Activated T-helper 2 cell treated with anti-CD3 and anti-CD28 coated beads, Interferon-gamma antibody, Interleukin-2, Interleukin-4, amounts not matched to agents 10 μg/mL and 5 μg/mL and 100 μg/mL, durations not matched to agents 14 hours and 24 hours and 36 hours (primary cell): ENCODE measurements at regions not wholly inside any gene's neighbourhood (a gene's known extent, or its start where the extent isn't known, plus 50 kb on each side); places are given as distances from the start of the nearest gene placed in this dataset.

Experiments used
- DNase-seq: peaks from one replicate; pipeline ENCODE4 v3.0.0; 2021; ENCODE audit warnings: low spot score
- H3K27ac Mint-ChIP-seq: one replicate; pipeline ENCODE4 v1.8.0; 2021; ENCODE audit warnings: mixed read lengths
- H3K27me3 Mint-ChIP-seq: one replicate; pipeline ENCODE4 v1.8.0; 2021; ENCODE audit warnings: low read depth, mixed read lengths
- H3K36me3 Mint-ChIP-seq: one replicate; pipeline ENCODE4 v1.8.0; 2021; ENCODE audit warnings: low read depth, mixed read lengths
- H3K4me1 Mint-ChIP-seq: one replicate; pipeline ENCODE4 v1.8.0; 2021; ENCODE audit warnings: low read depth, mixed read lengths
- H3K4me3 Mint-ChIP-seq: one replicate; pipeline ENCODE4 v1.8.0; 2021; ENCODE audit warnings: low read depth, mild to moderate bottlenecking, moderate library complexity, mixed read lengths
- H3K9me3 Mint-ChIP-seq: one replicate; pipeline ENCODE4 v1.8.0; 2021; ENCODE audit warnings: mixed read lengths
- intact Hi-C: fragments of 100-400 bp; cut with micrococcal nuclease; formaldehyde crosslinking; loops from one replicate; pipeline ENCODE4 v1.15.1; 2023

DNA sequence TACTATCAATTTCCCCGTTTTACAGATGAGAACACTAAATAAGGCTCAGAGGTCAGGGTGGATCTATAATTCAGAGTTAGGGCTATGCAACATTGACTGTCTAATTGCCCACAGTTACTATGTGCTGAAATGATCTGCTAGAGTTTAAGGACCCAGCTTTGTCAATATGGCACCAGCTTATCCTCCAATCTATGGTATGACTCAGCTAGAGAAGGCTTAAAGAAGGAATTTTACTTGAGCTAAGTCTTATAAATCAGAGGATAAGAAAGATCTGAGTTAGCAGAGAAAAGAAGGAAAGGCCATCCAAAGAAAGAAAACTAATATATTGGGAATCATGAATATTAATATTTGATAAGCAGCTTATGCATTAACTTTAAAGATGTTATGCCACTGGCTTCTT is 78.1 kb downstream of the ASB9 start:
- H3K4me3 Mint-ChIP-seq: no peak overlapping the region
- H3K4me1 Mint-ChIP-seq: no peaks in the 10 kb centered on the region
- no peaks in the 10 kb centered on the region for H3K36me3 Mint-ChIP-seq
- no peak for DNase-seq
- intact Hi-C loops: no loop called here
- no peaks in the 10 kb centered on the region for H3K9me3 Mint-ChIP-seq
- no peak overlapping the region for H3K27ac Mint-ChIP-seq
- peaks cover 18% of the 10 kb centered on the region for H3K27me3 Mint-ChIP-seq

GRCh38 chrX:15188039-15188438 is 81.8 kb downstream of the ASB9 start:
- H3K4me1 Mint-ChIP-seq: no peaks in the 10 kb centered on the region
- no peak overlapping the region for H3K27ac Mint-ChIP-seq
- DNase-seq: no peak
- no peaks in the 10 kb centered on the region for H3K36me3 Mint-ChIP-seq
- intact Hi-C loops: no loop called here
- H3K4me3 Mint-ChIP-seq: no peak overlapping the region
- peaks cover 28% of the 10 kb centered on the region for H3K27me3 Mint-ChIP-seq
- no peaks in the 10 kb centered on the region for H3K9me3 Mint-ChIP-seq

- H3K27ac Mint-ChIP-seq: no peak overlapping the region
These were observed 92.6 kb downstream of the ASB9 start for GRCh38 chrX:15177316-15177715.

GRCh38 chrX:15173411-15173810 is 96.5 kb downstream of the ASB9 start:
- DNase-seq: no peak
- peaks cover 6% of the 10 kb centered on the region for H3K4me1 Mint-ChIP-seq
- no peak overlapping the region for H3K27ac Mint-ChIP-seq
- no peaks in the 10 kb centered on the region for H3K9me3 Mint-ChIP-seq
- intact Hi-C loops: no loop called here
- no peak overlapping the region for H3K4me3 Mint-ChIP-seq
- H3K36me3 Mint-ChIP-seq: no peaks in the 10 kb centered on the region
- peaks cover 4% of the 10 kb centered on the region for H3K27me3 Mint-ChIP-seq

More at GRCh38 chrX:15177316-15177715, 92.6 kb downstream of the ASB9 start:
- Mint-ChIP-seq H3K36me3 (no peaks in the 10 kb centered on the region), H3K9me3 (no peaks in the 10 kb centered on the region), H3K4me1 (no peaks in the 10 kb centered on the region), H3K27me3 (peaks cover 10% of the 10 kb centered on the region), H3K4me3 (no peak overlapping the region)
- intact Hi-C loops: no loop called here
- no peak for DNase-seq

- Mint-ChIP-seq H3K27me3 (no peaks in the 10 kb centered on the region), H3K36me3 (no peaks in the 10 kb centered on the region), H3K4me3 (no peak overlapping the region), H3K27ac (no peak overlapping the region), H3K4me1 (peaks cover 7% of the 10 kb centered on the region), H3K9me3 (no peaks in the 10 kb centered on the region)
- no peak for DNase-seq
- intact Hi-C loops: no loop called here
These were observed 99.0 kb downstream of the ASB9 start for GRCh38 chrX:15170927-15171326.

- Mint-ChIP-seq H3K4me3 (no peak overlapping the region), H3K27ac (no peak overlapping the region), H3K4me1 (peaks cover 7% of the 10 kb centered on the region), H3K36me3 (no peaks in the 10 kb centered on the region), H3K27me3 (no peaks in the 10 kb centered on the region), H3K9me3 (no peaks in the 10 kb centered on the region)
- DNase-seq: no peak
- intact Hi-C loops: no loop called here
These were observed 102.1 kb downstream of the ASB9 start for GRCh38 chrX:15167826-15168225.

GRCh38 chrX:15165832-15166231 is 104.1 kb downstream of the ASB9 start:
- no peaks in the 10 kb centered on the region for H3K9me3 Mint-ChIP-seq
- H3K36me3 Mint-ChIP-seq: no peaks in the 10 kb centered on the region
- H3K27me3 Mint-ChIP-seq: peaks cover 1% of the 10 kb centered on the region

GRCh38 chrX:15163131-15163530 is 106.8 kb downstream of the ASB9 start:
- no peak overlapping the region for H3K4me3 Mint-ChIP-seq
- H3K4me1 Mint-ChIP-seq: peaks cover 16% of the 10 kb centered on the region
- DNase-seq: no peak

More at GRCh38 chrX:15165832-15166231, 104.1 kb downstream of the ASB9 start:
- Mint-ChIP-seq H3K27ac (no peak overlapping the region), H3K4me1 (peaks cover 6% of the 10 kb centered on the region), H3K4me3 (no peak overlapping the region)
- no peak for DNase-seq
- intact Hi-C loops: no loop called here

DNA sequence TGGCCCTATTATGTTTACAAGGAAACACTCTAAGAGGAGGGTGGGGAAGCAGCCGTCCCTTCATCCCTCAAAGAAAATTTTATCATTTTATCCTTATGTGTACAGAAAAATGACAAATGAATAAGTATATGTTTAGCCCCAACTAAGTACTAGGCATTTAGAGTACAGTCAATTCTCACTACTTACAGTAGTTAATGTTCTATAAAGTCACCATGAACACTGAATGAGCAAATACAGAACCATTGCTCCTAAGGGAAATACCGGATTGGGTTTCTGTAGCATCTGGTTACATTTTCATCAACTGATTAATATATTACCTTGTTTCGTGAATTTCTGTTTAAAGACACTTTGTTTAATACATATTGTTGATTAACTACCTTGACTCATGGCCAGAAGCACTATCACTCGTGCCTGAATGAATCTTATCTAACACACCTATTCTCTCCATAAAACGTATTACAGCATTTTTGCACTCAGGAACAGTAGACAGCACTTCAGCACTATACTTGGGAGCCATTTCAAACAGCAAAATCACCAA is 109.3 kb downstream of the ASB9 start:
- no peaks in the 10 kb centered on the region for H3K9me3 Mint-ChIP-seq
- no peak overlapping the region for H3K27ac Mint-ChIP-seq
- no peaks in the 10 kb centered on the region for H3K36me3 Mint-ChIP-seq
- intact Hi-C loops: no loop called here
- DNase-seq: no peak
- peaks cover 1% of the 10 kb centered on the region for H3K27me3 Mint-ChIP-seq
- H3K4me1 Mint-ChIP-seq: peaks cover 20% of the 10 kb centered on the region
- H3K4me3 Mint-ChIP-seq: no peak overlapping the region

More at GRCh38 chrX:15163131-15163530, 106.8 kb downstream of the ASB9 start:
- intact Hi-C loops: no loop called here
- no peaks in the 10 kb centered on the region for H3K36me3 Mint-ChIP-seq
- peaks cover 1% of the 10 kb centered on the region for H3K27me3 Mint-ChIP-seq
- no peak overlapping the region for H3K27ac Mint-ChIP-seq
- no peaks in the 10 kb centered on the region for H3K9me3 Mint-ChIP-seq

GRCh38 chrX:15158736-15159406 is 111.0 kb downstream of the ASB9 start:
- Mint-ChIP-seq H3K9me3 (peaks cover 8% of the 10 kb centered on the region), H3K27me3 (peaks cover 4% of the 10 kb centered on the region), H3K4me1 (peaks cover 23% of the 10 kb centered on the region), H3K4me3 (peak overlapping the region; percentile 78), H3K27ac (peak overlapping the region; percentile 86), H3K36me3 (no peaks in the 10 kb centered on the region)
- peak; percentile 8 for DNase-seq
- intact Hi-C loops: loop anchor here (1.0 to 10.0 kb wide), 7 partner anchors 8 to 1124 kb away; no protein-coding TSS in a partner anchor

GRCh38 chrX:15158350-15158735 is 111.5 kb downstream of the ASB9 start:
- no peak for DNase-seq
- Mint-ChIP-seq H3K36me3 (no peaks in the 10 kb centered on the region), H3K9me3 (peaks cover 9% of the 10 kb centered on the region), H3K4me3 (peak overlapping the region; percentile 78), H3K27me3 (peaks cover 4% of the 10 kb centered on the region), H3K27ac (peak overlapping the region; percentile 86), H3K4me1 (peaks cover 23% of the 10 kb centered on the region)
- intact Hi-C loops: loop anchor here (5.0 to 10.0 kb wide), 3 partner anchors 126 to 1124 kb away; no protein-coding TSS in a partner anchor

DNA sequence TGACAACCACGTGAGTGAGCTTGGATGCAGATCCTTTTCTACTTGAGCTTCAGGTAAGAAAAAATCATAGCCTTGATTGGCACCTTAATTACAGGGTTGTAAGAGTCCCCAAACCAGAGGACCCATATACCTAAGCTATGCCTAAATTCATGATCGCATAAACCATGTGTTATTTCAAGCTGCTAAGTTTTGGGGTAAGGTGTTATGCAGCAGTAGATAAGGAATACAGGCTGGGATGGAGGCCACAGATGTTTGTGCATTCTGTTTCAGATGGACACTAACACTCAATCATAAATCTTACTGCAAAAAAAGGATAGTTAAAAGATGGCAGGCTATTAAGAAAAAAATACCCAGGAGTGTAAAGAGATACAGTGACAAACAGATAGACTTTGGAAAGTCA is 112.3 kb downstream of the ASB9 start:
- no peak for DNase-seq
- Mint-ChIP-seq H3K4me1 (peaks cover 23% of the 10 kb centered on the region), H3K4me3 (no peak overlapping the region), H3K36me3 (no peaks in the 10 kb centered on the region), H3K27me3 (peaks cover 4% of the 10 kb centered on the region), H3K27ac (no peak overlapping the region), H3K9me3 (peaks cover 9% of the 10 kb centered on the region)
- intact Hi-C loops: loop anchor here (5.0 to 10.0 kb wide), 3 partner anchors 125 to 1123 kb away; no protein-coding TSS in a partner anchor
